Panc1 (cell line): ENCODE measurements at regions not wholly inside any gene's neighbourhood (a gene's known extent, or its start where the extent isn't known, plus 50 kb on each side); places are given as distances from the start of the nearest gene placed in this dataset.

Experiments used
- CTCF ChIP-seq: fragments of 450-650 bp; IDR thresholded peaks from 2 replicates; pipeline ENCODE4 v1.5.1; 2017; ENCODE audit warnings: mild to moderate bottlenecking
- POLR2AphosphoS5 ChIP-seq: IDR thresholded peaks from 2 replicates; pipeline ENCODE4 v1.6.1; 2012; ENCODE audit warnings: mild to moderate bottlenecking, low read depth, low read length, moderate library complexity
- REST ChIP-seq, 2 experiments: IDR thresholded peaks; 2 replicates each; pipeline ENCODE4 v1.6.1; 2011 to 2012; ENCODE audit warnings: low read depth in 2 of 2, control low read depth in 1 of 2, low read length in 1 of 2, mild to moderate bottlenecking in 1 of 2, moderate library complexity in 1 of 2; ENCODE audit not compliant: insufficient read depth in 1 of 2
- SIN3A ChIP-seq: IDR thresholded peaks from 2 replicates; pipeline ENCODE4 v1.6.1; 2012; ENCODE audit warnings: low read depth, mild to moderate bottlenecking, low read length, moderate library complexity, borderline replicate concordance; ENCODE audit not compliant: insufficient read depth

DNA sequence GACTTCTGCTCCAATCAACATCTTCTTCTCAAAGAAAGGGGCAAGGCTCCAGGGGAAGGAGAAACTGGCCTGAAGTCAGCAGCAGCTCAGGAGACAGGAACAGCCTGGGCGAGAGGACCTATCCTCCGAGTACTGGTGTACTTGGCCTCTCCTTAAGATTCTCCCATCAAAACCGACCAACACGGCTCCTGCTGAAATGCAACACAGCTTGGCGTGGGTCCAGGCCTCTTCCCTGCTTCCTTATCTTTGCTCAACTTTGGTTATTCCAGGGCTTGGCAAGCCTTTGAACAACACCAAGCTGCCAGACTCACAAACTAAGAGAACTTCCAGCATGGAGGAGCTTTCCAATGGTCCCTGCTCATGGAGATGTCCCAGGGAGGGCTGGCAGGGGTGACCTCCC, 377.4 kb downstream of the BCL11B start:
- TF ChIP-seq CTCF (no peak), POLR2AphosphoS5 (no peak), SIN3A (no peak), REST (IDR thresholded peaks at IDR 0.05; ENCODE audit: insufficient read depth in 1 of 2, low read depth in 2 of 2, low read length in 1 of 2) (no peak)
